LNCaP clone FGC (cell line): ENCODE measurements at regions not wholly inside any gene's neighbourhood (a gene's known extent, or its start where the extent isn't known, plus 50 kb on each side); places are given as distances from the start of the nearest gene placed in this dataset.

Experiments
- DNase-seq: peaks from one replicate; pipeline ENCODE4 v3.0.0-alpha.2; 2011; ENCODE audit warnings: low read depth
- H3K4me3 ChIP-seq: 2 replicates; pipeline ENCODE4 v1.5.1; 2011; ENCODE audit warnings: mild to moderate bottlenecking, low read depth, low read length, control low read depth
- CTCF ChIP-seq: IDR thresholded peaks from 2 replicates; pipeline ENCODE4 v1.5.1; 2012; ENCODE audit warnings: mild to moderate bottlenecking; ENCODE audit not compliant: control insufficient read depth, insufficient read depth; ENCODE audit errors: extremely low read depth

GRCh38 chr13:30366088-30366487, 56.2 kb upstream of the UBE2L5 start:
- H3K4me3 ChIP-seq = no peak overlapping the region
- no peak for DNase-seq
- no peak for TF ChIP-seq CTCF

- TF ChIP-seq CTCF = no peak
- H3K4me3 ChIP-seq = no peak overlapping the region
- DNase-seq = no peak
Observed at GRCh38 chr13:30367296-30367695, 55.0 kb upstream of the UBE2L5 start.

- H3K4me3 ChIP-seq = no peak overlapping the region
- no peak for TF ChIP-seq CTCF
- DNase-seq = no peak
Observed at GRCh38 chr13:30370146-30370545, 52.1 kb upstream of the UBE2L5 start.

GRCh38 chr13:30370916-30371521, 51.3 kb upstream of the UBE2L5 start:
- DNase-seq = no peak
- no peak for TF ChIP-seq CTCF
- H3K4me3 ChIP-seq = no peak overlapping the region

- no peak for DNase-seq
- no peak for TF ChIP-seq CTCF
Observed at GRCh38 chr13:30371649-30372265, 50.5 kb upstream of the UBE2L5 start.

More at GRCh38 chr13:30371649-30372265, 50.5 kb upstream of the UBE2L5 start:
- H3K4me3 ChIP-seq = no peak overlapping the region
